HG03439 (cell line): ENCODE measurements at regions not wholly inside any gene's neighbourhood (a gene's known extent, or its start where the extent isn't known, plus 50 kb on each side); places are given as distances from the start of the nearest gene placed in this dataset.

Experiments
- ATAC-seq: cut with Tn5 transposase; IDR thresholded peaks from one replicate; pipeline ENCODE4 v1.9.1; 2021; ENCODE audit warnings: mild to moderate bottlenecking, moderate library complexity; ENCODE audit not compliant: unreplicated experiment

- ATAC-seq: no peak
Measured at GRCh38 chr16:72242757-72243156, 70.8 kb upstream of the PMFBP1 start.

- ATAC-seq: no peak
Measured at GRCh38 chr16:72241930-72242329, 70.0 kb upstream of the PMFBP1 start.

- no peak for ATAC-seq
Measured at GRCh38 chr16:72241008-72241407, 69.1 kb upstream of the PMFBP1 start.

- no peak for ATAC-seq
Measured at GRCh38 chr16:72240466-72240865, 68.5 kb upstream of the PMFBP1 start.

- ATAC-seq: no peak
Measured at GRCh38 chr16:72236866-72237265, 64.9 kb upstream of the PMFBP1 start.

- ATAC-seq: no peak
Measured at GRCh38 chr16:72234387-72234786, 62.4 kb upstream of the PMFBP1 start.

GRCh38 chr16:72228014-72228413 lies 56.1 kb upstream of the PMFBP1 start:
- no peak for ATAC-seq

- ATAC-seq: no peak
Measured at GRCh38 chr16:72226136-72226535, 54.2 kb upstream of the PMFBP1 start.

- ATAC-seq: no peak
Measured at GRCh38 chr16:72224260-72224768, 52.4 kb upstream of the PMFBP1 start.

- no peak for ATAC-seq
Measured at GRCh38 chr16:72222503-72222902, 50.5 kb upstream of the PMFBP1 start.
